GM21825 (cell line): ENCODE measurements at regions not wholly inside any gene's neighbourhood (a gene's known extent, or its start where the extent isn't known, plus 50 kb on each side); places are given as distances from the start of the nearest gene placed in this dataset.
"Not testable (repeated sequence)": the region's sequence is repeated elsewhere in the genome, so short reads cannot be mapped to it uniquely, and the experiment has no call there.

ENCODE experiments used
- ATAC-seq: cut with Tn5 transposase; IDR thresholded peaks from one replicate; pipeline ENCODE4 v1.9.1; 2021; ENCODE audit warnings: mild to moderate bottlenecking, moderate library complexity; ENCODE audit not compliant: unreplicated experiment

DNA sequence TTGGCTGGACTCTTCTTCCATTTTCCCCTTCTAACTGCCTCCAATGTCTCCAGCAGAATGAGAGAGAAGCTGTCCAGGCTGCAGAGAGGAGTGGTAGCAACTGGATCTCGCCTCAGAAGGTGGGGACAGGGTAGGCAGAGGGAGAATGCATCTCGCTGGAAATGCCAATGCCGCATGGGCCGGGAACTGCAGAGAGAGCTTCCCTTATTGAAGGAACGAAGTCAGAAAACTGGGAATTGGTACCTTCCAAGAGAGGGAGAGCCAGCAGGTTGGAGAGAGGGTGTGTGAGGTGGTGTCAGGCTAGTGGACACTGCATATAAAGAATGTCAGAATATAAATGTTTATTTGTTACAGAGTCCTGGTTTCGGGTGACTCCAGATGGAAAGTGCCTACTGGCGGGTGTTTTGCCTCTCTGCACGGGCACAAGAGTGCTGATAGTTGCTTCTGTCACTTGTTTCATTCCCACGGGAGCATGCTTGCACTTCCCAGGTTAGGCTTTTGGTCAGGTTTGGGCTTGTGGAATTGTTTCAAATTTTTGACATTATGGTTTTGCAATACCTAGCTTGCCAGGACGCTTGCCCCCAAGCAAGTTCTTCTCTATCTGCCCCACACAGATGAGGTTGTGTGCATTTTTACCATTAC lies 156.8 kb upstream of the STS start:
- no peak for ATAC-seq

DNA sequence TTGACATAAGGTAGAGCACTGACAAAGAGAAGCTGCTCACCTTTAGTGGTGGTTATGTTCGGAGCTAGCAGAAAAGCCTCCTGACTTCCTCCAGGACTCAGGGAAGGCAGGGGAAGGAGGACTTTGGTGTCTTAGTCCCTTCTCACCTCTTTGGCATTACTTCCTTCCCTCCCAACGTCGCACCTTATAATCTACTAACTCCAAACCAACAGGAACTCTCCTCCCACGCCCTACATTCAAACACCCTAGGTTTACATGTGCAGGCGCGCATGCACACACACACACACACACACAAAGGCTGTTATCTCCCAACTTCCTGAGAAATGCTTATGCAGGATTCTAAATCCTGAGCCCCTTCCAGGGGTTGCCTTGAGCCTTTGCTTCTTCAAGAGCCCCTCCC lies 157.7 kb upstream of the STS start:
- ATAC-seq, result no peak

DNA sequence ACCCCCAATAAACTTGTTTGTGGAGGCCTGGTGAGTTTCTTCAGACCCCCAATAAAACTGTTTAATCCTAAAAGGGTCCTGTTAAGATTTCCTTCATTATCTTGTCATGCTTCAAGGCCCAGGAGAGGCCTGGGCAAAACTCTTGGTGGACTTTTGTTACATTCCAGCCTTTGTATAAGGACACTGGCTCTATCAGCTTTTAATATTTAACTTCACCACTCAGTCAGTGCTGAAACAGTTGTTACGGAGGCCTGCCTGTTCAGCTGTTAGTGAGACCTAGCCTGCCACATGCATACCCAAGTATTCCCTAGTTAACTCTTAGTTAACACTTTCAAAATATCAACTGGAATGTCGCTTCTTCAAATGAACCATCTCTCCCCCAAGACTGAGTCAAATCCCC lies 158.8 kb upstream of the STS start:
- ATAC-seq, result not testable (repeated sequence)

DNA sequence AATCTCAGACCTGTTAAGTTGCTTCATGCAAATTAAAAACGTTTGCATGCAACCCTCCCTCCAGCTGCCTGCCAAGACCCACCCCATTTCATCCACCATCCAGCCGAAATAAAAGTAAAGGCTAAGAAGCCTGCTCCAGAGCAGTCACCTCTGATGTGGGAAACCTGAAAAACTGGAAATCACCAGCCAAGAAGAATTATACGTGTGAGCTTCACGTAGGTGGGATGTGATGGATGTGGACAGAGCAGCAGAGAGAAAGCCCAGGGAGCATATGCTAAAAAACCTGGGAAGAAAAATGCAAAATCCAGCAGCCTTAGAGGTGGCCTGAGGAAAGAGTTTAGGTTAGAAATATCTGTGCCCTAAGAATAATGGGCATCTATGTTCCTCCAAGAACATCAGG lies 160.6 kb upstream of the STS start:
- no peak for ATAC-seq

DNA sequence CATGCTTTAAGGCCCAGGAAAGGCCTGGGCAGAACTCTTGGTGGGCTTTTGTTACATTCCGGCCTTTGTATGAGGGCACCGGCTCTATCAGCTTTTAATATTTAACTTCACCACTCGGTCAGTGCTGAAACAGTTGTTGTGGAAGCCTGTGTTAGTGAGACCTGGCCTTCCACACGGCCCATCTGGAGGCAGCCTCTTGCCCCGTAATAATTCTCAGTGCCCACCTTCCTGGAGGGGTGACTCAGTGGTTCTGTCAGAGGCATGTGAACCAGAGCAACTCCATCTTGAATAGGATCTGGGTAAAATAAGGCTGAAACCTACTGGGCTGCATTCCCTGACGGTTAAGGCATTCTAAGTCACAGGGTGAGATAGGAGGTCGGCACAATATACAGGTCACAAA lies 162.0 kb upstream of the STS start:
- no peak for ATAC-seq

DNA sequence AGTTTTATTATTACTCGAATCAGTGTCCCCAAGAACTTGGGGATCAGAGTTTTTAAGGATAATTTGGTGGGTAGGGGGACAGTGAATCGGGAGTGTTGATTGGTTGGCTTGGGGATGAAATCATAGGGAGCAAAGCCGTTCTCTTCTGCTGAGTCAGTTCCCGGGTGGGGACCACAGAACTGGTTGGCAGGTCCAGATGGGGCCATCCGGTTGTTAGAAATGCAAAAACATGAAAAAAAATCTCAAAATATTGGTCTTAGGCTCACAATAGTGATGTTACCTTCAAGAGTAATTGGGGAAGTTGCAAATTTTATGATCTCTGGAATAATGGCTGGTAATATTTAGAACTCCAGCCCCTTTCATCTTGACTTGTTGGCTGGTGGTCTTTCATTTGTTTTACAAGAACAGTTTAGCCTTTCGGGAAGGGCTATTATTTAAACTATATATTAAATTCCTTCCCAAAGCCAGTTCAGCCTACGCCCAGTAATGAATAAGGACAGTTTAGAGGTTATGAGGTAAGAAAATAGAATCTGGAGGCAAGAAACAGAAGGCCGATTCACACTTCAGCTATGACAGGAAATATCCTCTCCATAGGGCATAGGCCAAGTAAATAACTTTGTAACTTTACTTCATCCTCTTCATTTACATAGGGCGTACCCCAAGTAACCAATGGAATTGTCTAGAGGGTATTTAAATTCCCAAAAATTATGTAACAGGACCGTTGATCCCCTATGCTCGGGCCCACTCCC lies 164.1 kb upstream of the STS start:
- ATAC-seq, result no peak

DNA sequence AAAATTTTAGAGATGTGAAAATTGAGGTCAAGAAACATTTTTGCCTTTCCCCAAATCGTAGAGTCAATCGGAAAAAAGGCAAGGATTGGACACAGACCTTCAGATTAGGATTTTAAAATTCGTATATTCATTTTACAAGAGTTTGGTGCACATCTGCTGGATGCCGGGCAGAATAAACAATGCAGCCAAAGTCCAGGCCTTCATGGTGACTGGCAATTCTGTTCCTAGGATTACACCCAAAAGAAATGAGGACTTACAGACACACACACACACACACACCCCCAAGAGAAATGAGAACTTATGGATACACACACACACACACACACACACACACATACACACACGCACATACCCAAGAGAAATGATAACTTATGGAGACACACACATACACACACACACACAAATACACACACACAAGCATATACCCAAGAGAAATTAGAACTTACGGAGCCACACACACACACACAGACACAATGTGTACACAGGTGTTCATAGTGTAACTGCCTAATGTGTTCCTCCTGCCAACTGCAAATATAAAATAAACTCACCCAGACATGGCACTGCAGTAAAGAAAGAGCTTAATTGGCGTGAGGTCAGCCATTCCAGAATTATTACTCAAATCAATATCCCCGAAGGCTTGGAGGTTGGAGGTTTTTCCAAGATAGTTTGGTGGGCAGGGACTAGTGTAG lies 165.7 kb upstream of the STS start:
- ATAC-seq, result no peak

DNA sequence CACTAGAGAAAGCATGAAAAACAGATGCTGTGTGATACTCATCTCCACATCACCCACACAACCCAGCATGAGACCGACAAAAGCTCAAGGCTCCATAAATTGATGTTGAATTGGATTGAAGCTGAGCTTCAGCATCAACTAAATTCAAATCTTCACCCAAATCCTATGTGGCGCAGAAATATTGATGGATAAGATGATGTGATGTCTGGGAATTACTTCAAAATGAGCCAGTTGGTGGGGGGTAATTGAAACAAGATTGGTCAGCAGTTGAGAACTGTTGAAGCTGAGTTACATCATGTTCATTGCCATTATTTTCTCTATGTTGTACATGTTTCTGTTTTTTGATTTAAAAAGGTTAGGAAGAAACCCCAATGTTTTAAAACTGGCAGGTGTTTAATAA lies 166.5 kb upstream of the STS start:
- ATAC-seq, result no peak

DNA sequence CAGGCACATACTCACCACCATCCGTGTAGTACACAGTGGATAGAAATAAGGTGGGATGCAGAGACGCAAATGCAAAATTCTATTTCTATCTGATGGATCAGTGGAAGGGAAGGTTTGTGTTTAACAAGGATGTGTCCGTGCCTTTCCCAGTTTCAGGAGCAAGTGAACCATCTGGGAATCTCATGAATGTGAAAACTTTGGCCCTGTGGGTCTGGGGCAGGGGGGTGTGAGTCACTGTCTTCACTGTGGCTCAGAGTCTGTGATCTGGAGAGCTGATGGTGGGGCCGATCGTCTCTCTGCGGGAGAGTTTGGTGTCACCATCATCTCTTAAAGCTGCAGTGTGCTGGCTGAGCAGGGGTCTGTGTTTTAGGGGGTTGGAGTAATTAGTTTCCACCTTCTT lies 179.3 kb upstream of the STS start:
- no peak for ATAC-seq

DNA sequence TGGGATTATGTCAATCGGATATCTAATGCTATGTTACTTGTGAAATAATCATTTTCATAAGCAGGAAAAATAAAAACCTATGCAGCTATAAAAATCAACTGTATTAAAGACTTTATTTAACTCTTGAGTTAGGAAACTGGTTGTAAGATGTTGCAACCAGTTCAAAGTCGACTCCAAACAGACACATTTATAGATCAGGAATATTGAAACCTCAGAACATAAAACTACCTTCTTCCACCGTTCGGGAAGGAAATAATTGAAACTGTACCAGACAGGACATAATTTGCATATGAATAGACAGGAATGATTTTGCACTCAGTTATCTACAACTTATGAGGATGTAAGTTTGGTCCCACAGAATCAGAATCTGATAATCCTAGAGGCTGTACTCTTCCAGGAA lies 181.8 kb upstream of the STS start:
- ATAC-seq, result no peak

DNA sequence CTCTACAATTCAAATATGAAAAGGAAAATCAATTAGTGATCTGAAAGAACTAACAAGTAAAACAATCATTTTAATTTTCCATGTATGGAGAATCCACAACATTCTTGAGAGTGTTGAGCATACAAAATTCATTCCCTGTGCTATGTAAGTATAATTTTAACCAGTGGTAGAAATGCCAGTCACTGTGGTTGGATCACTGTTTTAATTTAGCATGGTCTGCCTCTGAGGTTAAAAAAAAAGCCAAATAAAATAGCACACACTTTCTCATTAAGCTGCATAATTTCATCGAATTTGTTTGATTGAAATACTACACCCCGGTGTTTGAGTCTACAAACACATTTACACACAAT lies 185.5 kb upstream of the STS start:
- no peak for ATAC-seq

DNA sequence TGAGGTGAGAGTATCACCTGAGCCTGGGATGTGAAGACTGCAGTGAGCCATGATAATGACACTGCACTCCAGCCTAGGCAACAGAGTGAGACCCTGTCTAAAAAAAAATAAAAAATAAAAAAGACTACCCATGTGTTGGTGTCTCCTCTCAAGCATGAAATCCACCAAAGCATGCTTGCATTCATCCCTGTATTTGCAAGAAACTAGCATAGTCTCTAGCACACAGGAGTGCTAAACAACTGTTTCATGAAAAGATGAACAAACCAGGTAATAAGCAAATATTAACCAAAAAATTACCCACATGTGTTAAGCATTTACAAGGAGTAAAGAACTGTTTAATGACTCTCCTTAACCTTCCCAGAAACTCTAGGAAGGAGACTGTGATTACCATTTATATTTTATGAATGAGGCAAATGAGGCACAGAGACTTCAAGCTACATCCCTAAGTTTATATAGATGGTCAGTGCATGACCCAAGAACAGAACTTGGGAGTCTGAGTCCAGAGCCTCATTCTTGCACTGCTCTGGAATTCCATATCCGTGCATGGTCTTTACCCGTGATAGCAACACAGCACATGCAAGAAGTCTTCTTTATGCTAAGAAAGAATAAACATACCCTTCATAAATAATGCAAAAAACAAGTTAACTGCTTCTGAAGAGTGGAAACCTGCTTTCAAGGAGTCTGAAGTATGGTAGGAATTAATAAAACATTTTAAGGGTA lies 186.1 kb upstream of the STS start:
- ATAC-seq, result no peak

DNA sequence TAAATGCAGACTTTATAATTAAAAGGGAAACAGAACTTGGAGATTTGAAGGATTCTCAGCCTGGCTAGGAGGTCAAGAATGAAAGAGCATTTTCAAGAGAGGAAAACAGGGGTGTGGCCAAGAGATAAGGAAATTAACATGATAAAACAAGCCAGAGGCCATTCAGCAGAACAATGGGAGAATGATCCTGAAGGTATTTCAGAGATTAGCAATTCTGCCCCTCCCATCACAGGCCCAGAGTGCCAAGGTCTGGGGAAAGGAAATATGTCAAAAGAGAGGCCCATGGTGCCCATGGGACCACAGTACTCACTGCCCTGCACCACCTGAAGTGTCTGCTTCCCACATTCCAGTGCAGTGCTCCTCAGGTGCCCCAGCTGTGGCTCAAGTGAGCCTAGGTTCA lies 188.5 kb upstream of the STS start:
- no peak for ATAC-seq

DNA sequence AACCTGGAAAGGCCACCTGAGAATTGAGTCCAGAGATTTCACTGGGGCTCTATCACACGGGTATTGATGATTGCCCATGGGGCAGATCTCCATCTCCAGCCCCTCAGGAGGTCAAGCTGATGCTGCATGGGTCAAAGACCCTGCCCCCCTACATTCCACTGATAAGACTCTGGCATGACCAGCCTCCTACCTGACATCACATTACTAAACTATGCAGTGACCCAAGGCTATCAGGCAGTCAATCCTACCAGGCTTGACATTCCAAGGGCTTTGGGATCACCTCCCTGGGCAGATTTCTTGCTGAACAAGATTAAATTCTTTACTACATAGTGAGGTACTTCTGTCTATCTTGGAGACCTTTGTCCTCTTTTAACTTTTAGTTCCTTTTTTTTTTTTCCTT lies 192.7 kb upstream of the STS start:
- no peak for ATAC-seq

DNA sequence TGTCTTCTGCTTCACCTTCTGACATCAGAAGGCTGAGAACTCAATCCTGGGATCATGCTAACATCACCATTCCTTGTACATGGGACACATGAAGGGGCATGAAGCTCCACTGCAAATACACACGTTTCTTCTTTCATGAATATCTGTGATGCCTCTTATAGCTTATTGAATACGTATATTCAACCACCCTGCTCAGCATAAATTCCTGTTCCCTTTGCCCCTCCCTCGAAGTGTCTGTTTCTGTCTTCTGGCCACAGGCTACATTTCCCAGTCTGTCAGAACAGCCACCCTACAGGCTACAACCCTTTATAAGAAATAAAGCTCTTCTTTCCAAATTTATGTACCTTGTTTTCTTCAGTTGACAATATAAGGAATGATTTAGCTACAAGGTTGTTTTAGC lies 201.3 kb upstream of the STS start:
- no peak for ATAC-seq

DNA sequence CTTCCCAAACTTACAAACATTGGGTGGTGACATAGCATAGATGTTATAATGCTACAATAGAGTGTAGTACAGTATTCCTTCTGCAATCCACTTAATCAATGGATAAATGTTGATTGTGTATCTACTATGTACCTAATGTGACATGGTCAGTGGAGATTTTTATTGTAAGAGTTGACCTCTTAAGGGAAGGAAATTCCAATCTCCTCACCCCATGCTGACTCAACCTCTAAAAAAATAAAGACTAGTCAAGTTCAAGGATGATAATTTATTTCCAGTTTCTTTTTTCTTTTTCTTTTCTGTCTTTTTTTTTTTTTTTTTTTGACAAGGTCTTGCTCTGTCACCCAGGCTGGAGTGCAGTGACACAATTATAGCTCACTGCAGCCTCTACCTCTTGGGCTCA lies 206.5 kb upstream of the STS start:
- ATAC-seq, result no peak

DNA sequence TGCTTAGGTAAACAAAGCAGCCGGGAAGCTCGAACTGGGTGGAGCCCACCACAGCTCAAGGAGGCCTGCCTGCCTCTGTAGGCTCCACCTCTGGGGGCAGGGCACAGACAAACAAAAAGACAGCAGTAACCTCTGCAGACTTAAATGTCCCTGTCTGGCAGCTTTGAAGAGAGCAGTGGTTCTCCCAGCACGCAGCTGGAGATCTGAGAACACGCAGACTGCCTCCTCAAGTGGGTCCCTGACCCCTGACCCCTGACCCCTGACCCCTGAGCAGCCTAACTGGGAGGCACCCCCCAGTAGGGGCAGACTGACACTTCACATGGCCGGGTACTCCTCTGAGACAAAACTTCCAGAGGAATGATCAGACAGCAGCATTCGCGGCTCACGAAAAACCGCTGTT lies 214.6 kb upstream of the STS start:
- not testable (repeated sequence) for ATAC-seq

DNA sequence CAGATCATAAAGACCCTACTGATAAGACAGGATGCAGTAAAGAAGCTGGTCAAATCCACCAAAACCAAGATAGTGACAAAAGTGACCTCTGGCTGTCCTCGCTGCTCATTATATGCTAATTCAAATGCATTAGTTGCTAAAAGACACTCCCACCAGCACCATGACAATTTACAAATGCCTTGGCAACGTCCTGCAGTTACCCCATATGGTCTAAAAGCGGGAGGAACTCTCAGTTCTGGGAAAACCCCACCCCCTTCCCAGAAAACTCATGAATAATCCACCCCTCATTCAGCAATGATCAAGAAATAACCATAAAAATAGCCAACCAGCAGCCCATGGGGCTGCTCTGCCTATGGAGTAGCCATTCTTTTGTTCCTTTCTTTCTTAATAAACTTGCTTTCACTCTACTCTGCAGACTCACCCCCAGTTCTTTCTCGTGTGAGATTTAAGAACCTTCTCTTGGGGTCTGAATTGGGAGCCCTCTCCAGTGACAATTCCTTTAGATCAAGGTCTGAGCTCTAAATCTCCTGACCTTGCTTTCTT lies 217.1 kb upstream of the STS start:
- no peak for ATAC-seq

DNA sequence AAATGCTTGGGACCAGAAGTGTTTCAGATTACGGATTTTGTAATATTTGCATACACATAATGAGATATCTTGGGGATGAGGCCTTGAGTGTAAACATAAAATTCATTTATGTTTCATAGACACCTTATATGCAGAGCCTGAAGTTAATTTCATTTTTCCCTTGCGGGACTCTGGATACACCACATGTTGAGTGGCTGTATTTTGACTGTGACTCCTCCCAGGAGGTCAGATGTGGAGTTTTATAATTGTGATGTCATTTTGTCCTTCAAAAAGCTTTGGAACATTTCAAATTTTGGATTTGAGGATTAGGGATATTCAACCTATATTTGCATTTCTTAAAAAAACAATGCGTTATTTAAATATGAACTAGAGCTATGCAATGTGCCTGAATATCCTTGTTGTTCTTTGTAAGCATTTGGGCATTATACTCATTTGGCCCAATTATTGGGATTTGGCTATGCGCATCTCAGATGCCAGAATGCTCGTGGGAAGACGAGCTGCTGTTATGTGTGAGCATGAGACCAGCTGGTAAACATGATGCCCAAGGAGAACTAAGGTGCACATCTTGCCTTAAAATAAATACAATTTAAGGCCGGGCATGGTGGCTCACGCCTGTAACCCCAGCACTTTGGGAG lies 223.0 kb upstream of the STS start:
- ATAC-seq, result no peak

DNA sequence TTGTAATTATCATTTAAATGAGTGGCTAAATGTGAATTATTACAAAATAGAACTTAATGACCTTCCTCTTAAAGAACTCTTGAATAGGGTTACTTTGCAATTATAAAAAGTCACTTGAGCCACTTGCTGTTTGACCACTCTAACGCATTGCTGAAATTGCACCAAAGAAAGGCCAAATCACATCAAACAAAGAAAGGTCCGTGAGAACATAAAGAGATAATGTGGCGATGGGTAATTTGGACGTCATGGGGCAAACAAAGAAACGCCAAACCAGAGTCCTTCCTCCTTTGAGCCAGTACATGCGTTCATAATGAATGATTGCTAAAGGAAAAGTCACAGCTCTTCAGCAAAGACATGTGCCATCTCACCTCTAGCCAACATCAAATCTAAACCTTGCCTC lies 229.8 kb upstream of the STS start:
- no peak for ATAC-seq

DNA sequence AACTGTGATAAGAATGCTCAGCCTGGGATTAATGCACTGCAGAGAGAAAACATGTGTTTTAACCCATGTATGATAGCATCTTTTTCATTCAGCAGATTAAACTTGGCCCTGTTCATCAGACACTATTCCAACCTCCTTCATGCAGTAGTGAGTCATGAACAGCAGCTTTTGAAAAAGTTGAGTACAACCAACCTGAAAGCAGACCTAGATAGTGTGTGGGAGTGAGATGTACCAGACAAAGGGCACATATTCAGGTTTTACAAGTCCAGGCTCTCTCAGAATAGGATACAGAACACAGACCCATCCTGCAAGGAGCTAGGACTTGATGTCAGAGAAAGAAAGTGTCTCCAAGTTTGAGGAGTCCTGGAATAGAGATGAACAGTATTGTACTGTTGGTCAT lies 237.3 kb upstream of the STS start:
- ATAC-seq, result no peak
